DMS153 treated with DMSO at 0.1 percent for 48 hours (cell line): ENCODE measurements at regions not wholly inside any gene's neighbourhood (a gene's known extent, or its start where the extent isn't known, plus 50 kb on each side); places are given as distances from the start of the nearest gene placed in this dataset.

ENCODE experiments used
- DNase-seq: peaks from one replicate; lab custom pipeline; 2025; ENCODE audit not compliant: unreplicated experiment; lab: John Stamatoyannopoulos, UW

- DNase-seq = no peak
Observed at GRCh38 chr10:131683281-131683861, 217.4 kb upstream of the PPP2R2D start.

GRCh38 chr10:131683941-131684340, 216.9 kb upstream of the PPP2R2D start:
- DNase-seq = no peak

GRCh38 chr10:131685007-131685406, 215.8 kb upstream of the PPP2R2D start:
- no peak for DNase-seq

GRCh38 chr10:131685576-131685975, 215.2 kb upstream of the PPP2R2D start:
- no peak for DNase-seq

- DNase-seq = no peak
Observed at GRCh38 chr10:131686781-131687420, 213.9 kb upstream of the PPP2R2D start.

DNA sequence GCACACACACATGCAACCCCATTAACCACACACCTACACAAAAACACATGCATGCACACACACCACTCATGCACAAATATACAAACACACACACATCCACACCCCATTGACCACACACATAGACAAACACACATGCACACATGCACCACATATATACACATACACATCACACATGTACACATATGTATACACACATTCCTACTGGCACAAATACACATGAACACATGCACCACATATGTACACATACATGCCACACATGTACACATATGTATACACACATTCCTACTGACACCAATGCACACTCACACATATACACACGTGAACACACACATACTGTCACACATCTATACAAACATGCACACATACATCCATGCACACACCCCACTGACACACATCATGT, 212.5 kb upstream of the PPP2R2D start:
- DNase-seq = no peak

GRCh38 chr10:131689016-131689415, 211.8 kb upstream of the PPP2R2D start:
- DNase-seq = no peak

DNA sequence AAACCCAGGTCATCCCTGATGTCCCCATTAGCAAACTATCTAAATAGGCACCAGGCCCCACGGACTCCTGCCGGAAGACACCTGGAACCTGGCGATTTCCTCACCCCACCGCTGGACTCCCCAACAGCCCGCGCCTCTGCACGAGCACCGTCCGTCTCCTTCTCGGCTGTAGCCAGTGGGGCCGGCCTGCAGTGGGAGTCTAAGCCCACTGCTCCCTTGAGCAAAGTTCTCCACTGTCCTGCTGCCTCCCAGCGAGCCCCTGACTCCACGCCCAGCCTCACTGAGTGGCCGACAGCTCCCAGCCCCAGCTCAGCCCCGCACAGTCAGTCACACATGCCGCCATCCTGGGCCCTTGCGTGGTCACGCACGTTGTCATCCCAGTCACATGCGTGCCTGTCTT, 211.3 kb upstream of the PPP2R2D start:
- no peak for DNase-seq

GRCh38 chr10:131689954-131690757, 210.7 kb upstream of the PPP2R2D start:
- DNase-seq = no peak

GRCh38 chr10:131690805-131691239, 210.0 kb upstream of the PPP2R2D start:
- no peak for DNase-seq

GRCh38 chr10:131691481-131692090, 209.2 kb upstream of the PPP2R2D start:
- no peak for DNase-seq

DNA sequence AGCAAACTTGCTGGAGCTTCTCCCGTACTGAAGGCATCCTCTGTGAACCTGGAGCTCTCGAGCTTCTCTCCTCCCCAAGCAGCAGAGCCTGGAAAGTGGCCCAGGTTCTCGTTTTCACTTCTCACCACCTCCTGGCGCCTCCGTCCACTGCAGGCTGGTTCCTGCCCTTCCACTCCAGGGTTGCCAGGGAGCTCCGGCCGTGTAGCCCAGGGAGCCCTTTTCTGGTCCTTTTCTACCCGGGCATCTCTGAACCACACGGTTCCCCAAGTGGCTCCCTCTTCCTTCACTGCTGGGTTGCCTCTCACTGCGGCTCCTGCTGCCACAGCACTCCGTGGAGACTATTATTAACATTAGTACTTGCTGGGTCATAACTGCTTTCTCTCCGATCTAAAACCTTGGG, 208.6 kb upstream of the PPP2R2D start:
- no peak for DNase-seq

DNA sequence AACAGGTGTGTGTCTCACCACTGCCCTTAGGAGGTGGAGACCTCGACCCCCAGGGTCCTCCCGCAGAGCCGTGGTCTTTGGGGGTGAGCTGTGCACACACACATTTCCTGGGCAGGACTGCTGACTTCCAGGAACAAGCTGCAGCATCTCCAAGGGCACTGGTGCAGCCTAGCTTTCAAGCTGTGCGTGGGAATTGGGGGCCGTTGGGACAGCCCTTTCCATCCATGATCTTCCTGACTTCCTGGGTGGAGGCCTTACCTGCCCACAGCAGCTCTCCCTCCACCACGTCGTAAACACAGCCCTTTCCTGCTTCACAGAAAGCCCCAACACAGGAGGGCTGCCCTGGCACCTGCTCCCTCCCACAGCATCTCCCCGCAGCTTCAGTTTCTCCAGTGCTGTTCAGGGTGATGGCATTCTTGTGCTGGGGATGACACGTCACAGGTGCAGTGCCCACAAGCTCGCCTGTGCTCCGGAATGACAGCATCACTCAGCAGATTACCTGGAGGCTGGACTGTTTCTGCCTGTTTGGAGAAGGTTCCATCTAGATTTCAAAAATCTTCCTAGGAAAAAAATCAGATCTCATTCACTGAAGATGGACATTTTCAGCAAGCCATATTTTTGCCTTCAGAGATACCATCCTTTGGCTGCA, 208.0 kb upstream of the PPP2R2D start:
- no peak for DNase-seq

GRCh38 chr10:131693766-131694165, 207.0 kb upstream of the PPP2R2D start:
- DNase-seq = no peak

DNA sequence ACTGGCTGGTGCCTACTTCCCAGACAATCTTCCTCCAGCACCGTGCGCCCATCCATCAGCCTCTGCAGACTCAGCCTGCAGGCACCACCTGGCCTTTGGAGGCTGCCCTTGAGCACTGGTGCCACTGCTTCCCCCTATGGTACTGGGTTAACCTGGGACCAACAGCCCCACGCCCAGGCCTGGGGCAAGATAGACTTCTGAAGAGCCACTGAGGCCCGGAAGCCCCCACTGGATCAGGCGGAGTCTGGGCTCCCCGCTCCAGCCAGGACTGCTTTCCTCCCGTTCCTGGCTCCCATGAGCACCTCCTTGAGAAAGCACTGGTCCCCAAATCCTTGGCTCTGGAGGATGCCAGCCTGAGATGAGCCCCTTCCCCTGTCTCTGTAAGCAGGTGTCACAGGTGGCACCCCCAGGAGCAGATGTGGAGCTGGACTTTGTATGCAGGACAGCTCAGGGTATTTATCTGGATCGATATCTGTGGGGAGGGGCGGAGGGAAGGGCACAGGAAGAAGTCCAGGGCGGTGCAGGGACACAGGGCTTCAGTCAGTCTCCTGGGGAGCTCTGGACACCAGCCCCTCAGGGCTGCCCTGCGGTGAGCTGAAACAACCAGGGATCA, 206.5 kb upstream of the PPP2R2D start:
- DNase-seq = no peak

GRCh38 chr10:131694781-131695495, 205.9 kb upstream of the PPP2R2D start:
- DNase-seq = no peak

GRCh38 chr10:131695496-131696165, 205.2 kb upstream of the PPP2R2D start:
- DNase-seq = no peak

GRCh38 chr10:131697476-131698128, 203.2 kb upstream of the PPP2R2D start:
- peak; percentile 80 for DNase-seq

DNA sequence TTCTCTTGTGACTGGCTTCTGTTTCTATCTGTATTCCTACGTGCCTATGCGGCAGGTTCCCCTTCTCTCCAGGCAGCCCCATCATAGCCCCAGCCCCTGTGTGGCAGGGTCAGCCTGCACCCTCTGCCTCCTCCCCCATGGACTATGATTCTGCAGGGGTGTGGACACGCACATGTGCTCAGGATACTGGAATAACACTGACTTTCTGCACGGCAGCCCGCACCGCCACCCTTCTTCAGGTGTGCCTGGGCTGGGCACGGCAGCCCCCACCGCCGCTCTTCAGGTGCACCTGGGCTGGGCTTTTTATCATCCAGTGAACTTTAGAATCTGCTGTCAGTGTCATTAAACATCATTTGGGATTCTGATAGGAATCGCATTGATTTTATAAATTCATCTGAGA, 202.6 kb upstream of the PPP2R2D start:
- no peak for DNase-seq
